ENCODE measurements at regions not wholly inside any gene's neighbourhood (a gene's known extent, or its start where the extent isn't known, plus 50 kb on each side); places are given as distances from the start of the nearest gene placed in this dataset.

DNA sequence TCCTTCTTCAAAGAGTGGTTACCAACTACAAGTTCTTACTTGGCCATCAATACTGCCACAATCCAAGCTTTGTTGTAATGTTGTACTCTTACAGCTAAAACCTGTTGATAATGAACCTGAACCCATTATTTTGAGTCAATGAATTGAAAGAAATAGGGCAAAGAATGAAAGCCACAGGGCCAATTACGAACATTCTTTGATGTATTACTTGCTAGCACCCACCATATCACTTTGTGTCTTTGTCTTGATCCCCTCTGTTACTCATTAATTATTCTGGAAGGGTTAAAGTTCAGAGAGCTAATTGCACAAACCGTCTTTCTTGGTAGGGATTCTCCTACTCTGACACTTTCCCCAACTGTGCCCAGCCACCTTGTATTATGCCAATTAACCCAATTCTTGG is 53.2 kb upstream of the TFEC start:
- DNase-seq, result no peak

DNA sequence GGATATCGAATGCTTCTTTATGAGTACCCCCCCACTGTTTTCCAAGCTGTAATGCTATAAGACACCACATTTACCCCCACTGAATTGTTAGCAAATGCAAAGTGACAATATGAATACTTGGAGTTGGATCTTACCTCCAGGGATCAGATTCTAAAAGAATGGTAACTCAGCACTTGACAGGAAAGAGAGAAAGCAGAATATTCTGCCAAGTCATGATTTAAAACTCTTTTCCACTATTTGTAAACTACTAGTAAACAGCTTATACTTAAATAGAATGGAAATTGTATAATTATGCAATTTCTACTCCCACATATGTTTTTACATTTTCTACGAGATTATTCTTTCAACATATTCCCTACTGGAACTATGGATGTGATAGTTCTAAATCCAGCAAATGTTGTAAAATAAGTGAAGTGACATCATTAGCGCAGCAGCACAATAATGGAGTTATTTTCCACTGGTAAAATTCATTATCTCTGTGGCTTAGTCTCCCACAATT is 56.0 kb upstream of the TFEC start:
- no peak for DNase-seq

GRCh38 chr7:116087291-116087690 is 56.7 kb upstream of the TFEC start:
- no peak for DNase-seq

DNA sequence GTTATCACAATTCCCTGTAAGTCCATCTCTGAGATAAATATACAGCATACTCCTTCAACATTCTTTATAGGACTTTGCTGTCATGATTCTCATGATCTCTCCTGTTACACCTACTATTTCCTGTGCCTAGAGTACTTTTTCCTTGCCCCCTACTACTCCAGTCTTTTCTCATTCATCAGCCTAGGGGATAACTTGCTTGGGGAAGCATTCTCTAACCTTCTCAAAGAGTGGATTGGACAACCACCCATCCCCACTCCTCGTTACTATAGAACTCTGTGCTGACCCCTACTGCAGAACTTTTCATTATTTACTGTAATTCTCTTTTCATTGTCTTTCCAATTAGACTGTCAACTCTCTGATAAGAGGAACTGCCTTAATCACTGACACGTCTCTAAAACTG is 57.4 kb upstream of the TFEC start:
- no peak for DNase-seq

DNA sequence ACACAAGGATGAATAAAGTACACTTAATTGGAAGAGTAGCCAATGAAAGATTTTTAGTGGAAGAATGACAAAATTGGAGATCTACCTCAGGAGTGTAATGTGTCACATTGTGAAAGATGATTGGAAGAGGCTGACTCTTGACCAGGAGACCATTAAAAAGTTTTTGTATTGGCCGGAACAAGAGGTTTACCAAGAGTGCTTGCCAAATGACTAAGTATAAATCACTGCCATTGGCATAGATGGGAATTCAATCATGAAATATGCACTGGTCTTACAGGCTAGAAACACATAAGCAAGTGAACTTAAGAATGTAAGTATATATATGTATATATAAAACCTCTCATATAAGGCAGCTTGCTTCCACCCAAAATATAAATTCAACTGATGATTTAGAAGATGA is 58.7 kb upstream of the TFEC start:
- no peak for DNase-seq

DNA sequence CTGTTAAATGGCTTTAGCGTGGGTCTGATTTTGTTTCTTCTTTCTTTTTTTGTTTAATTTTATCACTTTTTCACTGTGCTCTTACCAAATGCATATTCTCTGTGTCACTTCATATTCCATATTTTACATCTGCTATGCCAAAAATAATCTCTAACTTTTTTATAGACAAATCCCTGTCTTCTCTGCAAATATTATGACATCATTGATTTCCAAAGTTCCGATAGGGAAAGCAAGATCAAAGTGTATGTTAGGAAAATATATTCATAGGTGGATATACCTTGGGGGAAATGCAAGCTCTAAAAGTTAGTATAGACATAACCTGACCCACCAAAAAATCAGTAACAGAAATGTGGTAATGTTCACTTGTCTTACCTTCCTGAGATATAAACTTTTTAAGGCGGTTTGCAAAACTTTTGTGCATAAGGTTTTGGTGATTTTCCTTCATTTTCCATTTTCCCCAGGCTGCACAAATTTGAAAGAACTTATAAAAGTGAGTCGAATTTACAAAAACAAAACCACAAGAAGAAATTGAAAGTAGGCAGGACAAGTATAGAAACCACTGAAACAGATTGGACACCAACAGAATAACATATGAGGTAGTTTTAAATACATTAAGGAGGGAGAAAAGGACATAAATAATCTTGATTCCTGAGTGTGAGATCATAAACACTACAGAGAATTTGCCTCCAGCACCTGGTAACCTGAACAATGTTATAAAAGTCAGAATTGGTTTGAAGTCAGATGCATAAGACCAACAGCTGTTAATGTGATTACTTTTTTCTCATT is 63.1 kb upstream of the TFEC start:
- no peak for DNase-seq

DNA sequence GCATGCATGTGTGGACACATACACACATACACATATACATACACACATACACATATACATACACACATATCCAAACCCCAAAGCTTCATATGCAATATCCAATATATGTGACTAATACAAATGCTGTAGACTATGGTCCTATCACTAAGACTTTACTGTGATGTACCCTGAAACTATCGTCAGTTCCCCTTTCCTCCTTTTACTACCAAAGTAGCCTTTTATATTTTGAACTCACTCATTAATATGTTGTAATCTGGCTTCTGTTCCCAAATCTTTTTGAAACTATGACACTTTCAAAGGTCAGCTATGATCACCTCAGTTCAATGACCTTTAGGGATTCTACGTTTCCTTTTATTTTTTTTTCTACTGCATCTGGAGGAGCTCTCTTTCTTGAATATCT is 64.8 kb upstream of the TFEC start:
- DNase-seq, result no peak

DNA sequence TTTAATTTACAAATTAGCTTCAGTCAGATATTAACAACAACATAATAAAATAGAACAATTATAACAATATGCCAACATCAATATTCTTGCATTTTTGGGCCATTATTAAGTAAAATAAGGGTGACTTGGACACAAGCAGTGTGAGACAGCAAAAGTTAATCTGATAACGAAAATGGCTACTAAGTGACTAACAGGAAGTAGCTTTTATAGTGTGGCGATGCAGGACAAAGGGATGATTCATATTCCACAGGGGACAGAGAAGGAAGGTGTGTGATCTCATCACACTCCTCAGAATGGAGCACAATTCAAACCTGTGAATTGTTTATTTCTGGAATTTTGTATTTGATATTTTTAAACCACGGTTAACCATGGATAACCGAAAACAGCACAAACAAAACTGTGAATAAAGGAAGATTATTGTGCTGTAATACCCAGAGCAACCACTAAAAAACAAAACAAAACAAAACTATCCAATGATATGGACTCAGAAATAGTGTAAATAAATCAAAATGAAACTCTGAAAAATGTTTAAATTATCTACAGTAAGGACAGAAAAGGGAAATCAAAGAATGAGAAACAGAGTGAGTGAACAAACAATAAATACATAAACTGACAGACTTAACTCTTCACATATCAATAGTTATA is 66.9 kb upstream of the TFEC start:
- DNase-seq, result peak; percentile 51 to 89

DNA sequence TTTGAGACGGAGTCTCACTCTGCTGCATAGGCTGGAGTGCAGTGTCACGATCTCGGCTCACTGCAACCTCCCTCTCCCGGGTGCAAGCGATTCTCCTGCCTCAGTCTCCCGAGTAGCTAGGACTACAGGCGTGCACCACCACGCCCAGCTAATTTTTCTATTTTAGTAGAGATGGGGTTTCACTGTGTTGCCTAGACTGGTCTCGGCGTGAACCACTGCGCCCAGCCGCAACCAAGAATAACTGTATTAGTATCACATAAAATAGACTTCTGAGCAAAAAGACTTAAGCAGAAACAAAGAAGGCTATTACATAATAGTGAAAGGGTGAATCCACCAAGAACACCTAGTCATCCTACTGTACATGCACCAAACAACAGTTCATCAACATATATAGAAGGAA is 67.6 kb upstream of the TFEC start:
- no peak for DNase-seq

DNA sequence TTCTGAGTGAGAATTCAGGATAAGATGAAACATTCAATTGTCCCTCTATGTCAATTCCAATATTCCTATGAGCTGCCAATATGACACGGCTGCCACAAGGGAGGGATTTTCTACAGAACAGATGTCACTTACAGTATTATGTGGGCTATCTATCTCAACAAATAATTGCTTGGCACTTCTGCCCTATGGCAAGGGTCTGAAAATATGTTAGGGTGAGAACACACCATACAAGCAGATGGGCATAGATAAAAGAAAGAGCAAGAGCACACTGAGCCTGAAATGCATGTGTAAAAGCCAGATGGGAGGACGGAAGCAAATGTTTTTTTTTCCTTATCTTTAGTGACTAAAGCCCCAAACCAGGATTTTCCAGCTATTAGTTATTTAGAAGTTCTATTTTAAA is 70.1 kb upstream of the TFEC start:
- no peak for DNase-seq

DNA sequence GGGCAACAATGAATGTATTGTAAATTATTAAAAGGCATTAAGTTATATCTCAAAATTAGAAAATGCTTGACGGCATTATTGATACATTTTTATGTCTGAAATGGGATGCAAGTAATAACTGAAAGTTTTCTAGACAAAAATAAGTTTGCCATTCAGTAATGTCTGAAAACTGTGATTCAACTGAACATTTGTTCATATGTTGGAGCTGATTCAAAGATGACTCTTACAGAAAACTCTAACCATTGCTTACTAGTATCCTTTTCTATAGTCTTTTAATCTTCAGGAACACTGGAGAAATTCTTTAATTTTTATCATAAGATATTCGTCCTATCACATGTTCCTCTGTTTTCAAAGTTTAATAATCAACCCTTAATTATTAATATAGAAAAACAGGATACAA is 71.1 kb upstream of the TFEC start:
- DNase-seq, result no peak

DNA sequence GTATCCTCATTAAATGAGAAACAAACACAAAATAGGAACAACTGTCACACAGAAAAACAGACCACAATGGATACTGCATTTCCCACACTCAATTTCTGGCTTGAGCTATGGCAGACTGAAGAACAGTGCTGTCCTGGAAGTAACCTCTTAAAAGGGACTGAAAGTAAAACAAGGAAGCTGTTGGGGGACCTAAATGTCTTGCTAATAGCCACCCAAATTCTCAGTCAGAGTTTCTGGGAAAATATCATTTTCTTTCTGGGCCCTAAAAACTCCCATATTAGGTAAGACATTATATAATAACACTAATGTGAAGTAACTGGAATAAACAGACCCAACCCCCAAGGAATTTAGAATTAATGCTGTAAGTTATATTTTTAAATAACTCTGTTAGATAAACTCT is 80.9 kb upstream of the TFEC start:
- DNase-seq, result no peak

DNA sequence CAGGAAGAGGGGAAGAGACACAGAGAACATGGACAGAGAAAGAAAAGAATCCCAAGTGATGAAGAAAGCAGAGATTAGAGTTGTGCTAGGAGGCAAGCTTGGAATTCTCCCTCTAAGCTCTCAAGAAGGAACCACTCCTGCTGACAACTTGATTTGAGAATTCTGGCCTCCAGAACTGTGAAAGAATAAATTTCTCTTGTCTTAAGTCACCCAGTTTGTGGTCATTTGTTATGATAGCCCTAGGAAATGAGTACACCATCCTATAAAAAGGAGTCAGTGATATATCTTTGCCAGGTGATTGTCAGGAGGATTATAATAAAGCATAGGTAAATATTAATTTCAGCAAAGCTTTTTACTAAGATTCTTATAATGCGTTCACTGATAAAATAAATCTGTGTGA is 82.7 kb upstream of the TFEC start:
- no peak for DNase-seq

GRCh38 chr7:116120839-116121238 is 89.5 kb upstream of the TES start:
- no peak for DNase-seq

DNA sequence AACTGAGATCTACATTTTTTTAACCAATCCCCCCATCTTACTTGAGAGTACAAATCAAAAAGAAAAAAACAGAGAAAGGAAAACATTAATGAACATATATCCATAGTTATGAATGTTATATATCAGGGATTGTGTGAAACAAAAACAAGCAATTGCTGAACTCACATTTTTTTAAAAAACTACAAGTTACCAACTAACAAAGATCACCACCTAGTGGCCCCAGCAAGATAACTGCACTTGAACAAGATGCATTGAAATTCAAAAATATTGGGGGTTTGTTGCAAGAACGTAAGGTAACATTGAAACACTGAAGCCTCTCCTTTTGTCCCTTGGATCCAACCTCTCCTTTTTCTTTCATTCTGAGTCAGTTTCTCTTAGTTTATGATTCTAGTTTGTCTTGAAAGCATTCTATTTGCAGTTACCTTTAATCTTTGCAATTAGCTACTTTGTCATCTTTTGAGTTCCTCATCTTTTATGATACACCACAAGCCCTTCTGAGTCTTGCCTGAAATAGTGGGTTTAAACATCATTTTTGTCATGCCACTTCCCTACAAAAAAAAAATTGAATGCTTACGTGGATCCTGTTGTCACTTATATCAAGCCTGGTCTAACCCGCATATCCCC is 87.3 kb upstream of the TES start:
- peak in 1 of 2 experiments; percentile 56 for DNase-seq

GRCh38 chr7:116128139-116128538 is 82.2 kb upstream of the TES start:
- no peak for DNase-seq

GRCh38 chr7:116135306-116135705 is 75.0 kb upstream of the TES start:
- no peak for DNase-seq

GRCh38 chr7:116138202-116138801 is 72.0 kb upstream of the TES start:
- peak in 1 of 2 experiments; percentile 55 for DNase-seq

DNA sequence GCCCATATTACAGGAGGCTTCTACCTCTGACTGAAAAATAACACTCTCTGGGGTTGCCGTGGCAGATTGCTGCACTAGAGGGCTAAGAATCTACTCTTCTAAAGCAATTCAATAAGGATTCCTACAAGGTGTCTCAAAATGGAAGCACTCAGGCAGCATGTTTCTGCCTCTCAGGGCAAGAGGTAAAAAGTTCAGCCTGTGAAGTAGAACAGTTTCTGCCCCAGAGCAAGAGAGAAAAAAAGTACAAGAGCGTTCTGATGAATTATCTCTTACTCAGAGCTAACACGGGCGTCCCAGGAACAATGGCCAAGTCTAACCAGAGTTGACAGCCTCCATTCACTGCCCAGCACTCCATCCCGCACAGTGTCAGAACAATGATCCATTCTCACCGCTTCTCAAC is 71.3 kb upstream of the TES start:
- DNase-seq, result no peak

DNA sequence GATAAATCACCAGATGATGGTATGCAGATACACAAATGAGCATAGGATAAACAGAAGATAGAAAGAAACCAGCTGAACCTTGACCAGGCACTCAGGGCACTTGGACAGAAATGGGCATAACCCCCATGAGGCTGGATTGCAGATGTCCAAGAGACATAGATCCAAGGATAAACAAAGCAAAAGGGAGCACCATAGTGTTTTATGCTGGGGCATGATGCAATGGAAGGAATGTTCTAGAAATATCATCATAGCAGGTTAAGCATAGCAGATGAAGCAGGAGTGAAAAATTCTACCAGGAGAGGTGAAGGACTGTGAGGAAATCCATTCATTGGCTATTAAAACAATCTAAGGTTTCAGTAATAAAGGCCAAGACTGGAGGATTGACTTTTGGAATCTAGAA is 70.5 kb upstream of the TES start:
- DNase-seq, result no peak

DNA sequence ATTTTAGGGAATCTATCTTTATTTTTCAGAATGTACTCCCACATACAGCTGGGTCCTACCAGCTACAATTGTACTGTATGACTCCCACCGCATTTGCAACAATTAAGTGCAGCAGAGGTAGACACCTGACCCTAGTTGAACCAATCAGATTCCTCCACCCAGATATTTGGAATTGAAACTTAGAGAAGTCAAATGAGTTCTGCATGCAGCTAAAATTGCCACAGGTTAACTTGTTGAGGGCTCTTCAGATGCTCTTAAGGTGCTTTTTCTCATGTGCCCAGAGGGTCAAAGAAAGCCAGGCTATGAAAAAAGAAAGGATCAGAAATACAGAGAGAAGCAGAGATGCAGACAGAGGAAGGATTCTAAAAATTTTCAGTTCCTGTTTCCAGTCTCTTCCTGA is 68.0 kb upstream of the TES start:
- no peak for DNase-seq

DNA sequence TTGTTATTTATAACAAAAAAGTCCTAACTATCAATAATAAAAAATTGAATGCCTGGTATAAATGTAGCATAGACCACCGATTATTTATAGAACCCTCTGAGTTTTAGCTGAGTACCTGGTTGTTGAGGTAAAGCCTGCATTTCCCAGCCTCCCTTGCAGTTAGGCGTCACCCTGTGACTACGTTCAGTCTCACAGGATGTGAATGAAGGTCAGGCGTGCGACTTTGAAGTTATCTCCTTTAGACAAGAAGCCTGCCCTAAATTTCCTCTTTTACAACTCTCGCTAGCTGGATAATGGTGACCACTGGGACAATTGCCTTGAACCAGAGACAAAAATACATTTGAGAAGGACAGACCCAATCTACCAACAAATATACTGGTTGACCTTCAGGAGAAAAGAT is 67.5 kb upstream of the TES start:
- no peak for DNase-seq

DNA sequence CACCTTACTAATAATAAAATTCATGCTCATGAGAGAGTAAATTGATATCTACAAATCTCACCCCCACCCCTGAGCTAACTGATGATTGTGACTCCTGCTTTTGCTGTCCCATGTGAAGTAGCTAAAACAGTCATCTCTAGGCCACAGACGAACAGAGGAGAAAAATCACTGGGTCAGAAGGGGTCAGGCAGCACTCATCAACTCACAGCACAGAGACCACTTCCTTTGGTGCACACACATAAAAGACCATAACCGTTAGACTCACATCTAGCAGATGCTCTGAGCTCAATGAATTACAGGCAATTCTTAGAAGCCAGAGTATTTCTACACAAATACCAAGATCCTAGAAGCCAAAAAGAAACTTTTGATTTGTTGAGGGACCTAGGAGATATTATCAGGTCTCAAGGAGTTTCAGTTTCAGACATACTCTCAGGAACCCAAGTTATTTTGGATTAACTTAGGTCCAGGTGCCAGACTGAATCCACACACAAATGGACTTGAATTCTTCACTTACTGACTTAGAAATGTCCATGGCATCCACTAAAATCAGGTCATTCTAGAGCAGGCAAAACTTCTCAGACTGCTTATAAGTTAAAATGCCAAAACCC is 65.0 kb upstream of the TES start:
- no peak for DNase-seq
